ENCODE measurements at regions not wholly inside any gene's neighbourhood (a gene's known extent, or its start where the extent isn't known, plus 50 kb on each side); places are given as distances from the start of the nearest gene placed in this dataset.

DNA sequence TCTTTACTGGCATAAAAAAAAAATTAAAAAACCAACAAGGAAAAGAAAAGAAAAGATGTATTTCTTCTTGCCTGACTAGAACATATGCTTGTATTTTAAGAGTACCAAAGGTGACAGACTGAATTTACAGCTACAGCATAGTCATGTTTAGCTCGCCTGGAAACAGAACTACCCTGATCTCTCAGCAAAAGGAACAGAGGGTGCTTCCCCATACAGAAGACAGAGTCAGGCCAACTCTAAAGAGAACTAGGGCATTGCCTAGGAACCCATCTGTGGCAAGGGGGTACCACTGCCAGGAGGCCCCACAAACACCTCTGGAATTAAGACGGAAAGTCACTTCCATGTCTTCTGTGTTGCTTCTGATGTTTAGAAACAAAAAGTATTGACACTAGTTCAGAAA, 252.1 kb upstream of the STARD13 start:
- DNase-seq (ENCODE audit: low spot score) = no peak
- ChIA-PET CTCF (no interaction called here), POLR2A (ENCODE audit: low non-redundant PET) (no interaction called here)
- no peak overlapping the region for H3K27ac ChIP-seq
- TF ChIP-seq, protein P1, sequence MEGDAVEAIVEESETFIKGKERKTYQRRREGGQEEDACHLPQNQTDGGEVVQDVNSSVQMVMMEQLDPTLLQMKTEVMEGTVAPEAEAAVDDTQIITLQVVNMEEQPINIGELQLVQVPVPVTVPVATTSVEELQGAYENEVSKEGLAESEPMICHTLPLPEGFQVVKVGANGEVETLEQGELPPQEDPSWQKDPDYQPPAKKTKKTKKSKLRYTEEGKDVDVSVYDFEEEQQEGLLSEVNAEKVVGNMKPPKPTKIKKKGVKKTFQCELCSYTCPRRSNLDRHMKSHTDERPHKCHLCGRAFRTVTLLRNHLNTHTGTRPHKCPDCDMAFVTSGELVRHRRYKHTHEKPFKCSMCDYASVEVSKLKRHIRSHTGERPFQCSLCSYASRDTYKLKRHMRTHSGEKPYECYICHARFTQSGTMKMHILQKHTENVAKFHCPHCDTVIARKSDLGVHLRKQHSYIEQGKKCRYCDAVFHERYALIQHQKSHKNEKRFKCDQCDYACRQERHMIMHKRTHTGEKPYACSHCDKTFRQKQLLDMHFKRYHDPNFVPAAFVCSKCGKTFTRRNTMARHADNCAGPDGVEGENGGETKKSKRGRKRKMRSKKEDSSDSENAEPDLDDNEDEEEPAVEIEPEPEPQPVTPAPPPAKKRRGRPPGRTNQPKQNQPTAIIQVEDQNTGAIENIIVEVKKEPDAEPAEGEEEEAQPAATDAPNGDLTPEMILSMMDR (conservative IDR thresholded peaks at IDR 0.05; ENCODE audit: low read depth) = no peak

DNA sequence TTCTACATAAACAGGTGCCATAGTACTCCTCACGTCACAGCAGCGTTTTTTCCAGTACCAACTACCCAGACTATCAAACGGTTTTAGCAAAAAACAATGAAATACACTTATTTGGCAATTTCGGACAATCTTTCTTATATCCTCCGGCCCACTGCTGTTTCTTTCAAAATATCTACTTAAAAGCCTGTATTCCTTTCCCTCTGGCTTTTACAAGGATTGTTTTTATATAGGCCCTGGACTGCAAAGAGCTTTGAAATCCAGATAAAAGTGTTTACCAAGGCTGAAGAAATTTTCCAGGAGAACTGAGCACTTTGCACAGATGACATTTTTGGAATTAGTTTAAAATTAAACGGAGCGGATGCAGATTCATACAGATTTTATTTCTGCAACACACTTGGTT, 255.9 kb upstream of the STARD13 start:
- DNase-seq (ENCODE audit: low spot score) = no peak
- TF ChIP-seq, protein P1 (conservative IDR thresholded peaks at IDR 0.05; ENCODE audit: low read depth) = no peak
- ChIA-PET CTCF (no interaction called here), POLR2A (ENCODE audit: low non-redundant PET) (interaction anchor here (0.6 kb wide), 1 partner anchor 928 kb away, joined by 3 read pairs; no protein-coding TSS in a partner anchor)
- H3K27ac ChIP-seq = no peak overlapping the region

DNA sequence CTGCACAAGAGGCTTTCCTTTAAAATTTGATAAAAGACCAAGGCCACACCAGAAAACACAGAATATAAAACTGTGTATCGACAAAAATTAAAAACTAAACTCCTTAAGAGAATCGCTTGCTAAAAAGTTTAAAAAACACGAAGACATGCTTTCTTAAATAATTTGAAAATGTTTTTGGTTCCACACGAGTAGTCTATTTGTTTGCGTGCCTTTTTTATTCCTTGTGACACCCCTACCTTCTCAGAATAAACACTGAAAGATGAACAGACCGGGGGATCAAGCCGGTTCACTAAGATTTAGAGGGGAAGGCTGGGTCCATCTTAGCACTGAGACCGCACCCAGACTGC, 256.4 kb upstream of the STARD13 start:
- POLR2A ChIA-PET (ENCODE audit: low non-redundant PET) = no interaction called here

DNA sequence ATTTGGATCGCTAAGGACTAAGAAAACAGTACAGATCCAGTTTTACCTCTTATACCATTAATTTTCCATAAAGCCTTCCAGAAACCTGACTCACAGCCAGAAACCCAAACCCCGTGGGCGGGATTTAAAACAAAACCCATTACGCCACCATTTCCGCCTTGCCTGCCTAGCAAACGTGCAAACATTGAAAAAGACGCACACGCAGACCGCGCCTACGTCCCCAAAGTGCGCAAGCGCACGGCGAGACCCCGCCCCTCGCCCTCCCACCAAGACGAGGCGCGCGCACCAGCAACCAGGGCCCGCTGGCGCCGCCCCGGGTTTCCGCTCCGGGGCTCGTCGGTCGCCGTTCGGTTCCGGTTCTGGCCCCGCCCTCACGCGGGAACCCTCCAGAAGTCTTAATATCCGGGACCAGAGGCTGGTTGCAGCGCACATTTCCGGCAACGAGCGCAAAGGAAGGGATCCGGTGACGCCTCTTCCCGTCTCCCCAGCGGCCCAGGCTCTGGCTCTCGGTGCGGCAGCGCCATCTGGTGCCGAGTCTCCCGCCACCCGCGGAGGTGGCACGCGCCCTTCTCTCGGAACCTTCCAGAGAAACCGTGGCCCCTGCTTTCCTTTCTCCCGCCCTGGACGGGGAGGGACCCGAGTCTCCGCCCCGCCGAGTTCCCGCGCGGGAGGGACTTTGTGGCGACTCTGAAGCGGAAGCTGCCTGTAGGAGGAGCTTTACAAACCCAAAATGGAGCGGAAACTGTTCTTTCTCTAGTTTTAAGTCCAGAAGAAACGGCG, 256.9 kb upstream of the STARD13 start:
- TF ChIP-seq, protein P1 (conservative IDR thresholded peaks at IDR 0.05; ENCODE audit: low read depth) = peak; percentile 93
- H3K27ac ChIP-seq = peak overlapping the region; percentile 95
- ChIA-PET POLR2A (ENCODE audit: low non-redundant PET) (interaction anchor here (0.6 kb wide), 2 partner anchors 80 to 186 kb away, joined by 3 to 8 read pairs; no protein-coding TSS in a partner anchor), CTCF (interaction anchor here (0.5 to 1.0 kb wide), 6 partner anchors 181 to 1637 kb away, joined by 3 to 7 read pairs (median 3); no protein-coding TSS in a partner anchor)
- DNase-seq (ENCODE audit: low spot score) = peak; percentile 92

More for the DNA sequence above, 256.4 kb upstream of the STARD13 start:
- no peak for DNase-seq (ENCODE audit: low spot score)
- TF ChIP-seq, protein P1 (conservative IDR thresholded peaks at IDR 0.05; ENCODE audit: low read depth) = no peak
- CTCF ChIA-PET = no interaction called here
- H3K27ac ChIP-seq = peak overlapping the region; percentile 95

DNA sequence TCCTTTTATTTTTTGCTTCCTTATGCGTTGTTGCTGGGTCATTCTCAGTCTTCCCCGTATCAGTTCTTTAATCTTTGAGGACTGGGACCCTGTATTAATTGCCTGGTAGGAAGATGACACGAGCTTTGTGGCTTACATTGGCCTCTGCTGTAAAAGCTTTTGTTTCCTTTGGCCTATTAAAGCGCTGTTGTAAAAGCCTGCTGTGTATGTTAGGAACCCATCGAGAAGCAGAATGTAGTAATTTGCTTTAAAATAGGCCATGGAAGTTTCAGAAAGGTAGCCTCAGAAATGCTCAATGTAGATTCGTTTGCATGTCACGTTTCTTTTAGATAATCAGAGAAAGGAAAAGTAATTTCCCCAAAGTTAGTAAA, 257.5 kb upstream of the STARD13 start:
- POLR2A ChIA-PET (ENCODE audit: low non-redundant PET) = interaction anchor here (0.6 kb wide), 1 partner anchor 79 kb away, joined by 8 read pairs; no protein-coding TSS in a partner anchor
- CTCF ChIA-PET = interaction anchor here (0.5 to 1.0 kb wide), 6 partner anchors 181 to 1637 kb away, joined by 3 to 7 read pairs (median 3); no protein-coding TSS in a partner anchor
- peak overlapping the region; percentile 95 for H3K27ac ChIP-seq
- no peak for DNase-seq (ENCODE audit: low spot score)
- TF ChIP-seq, protein P1 (conservative IDR thresholded peaks at IDR 0.05; ENCODE audit: low read depth) = no peak

DNA sequence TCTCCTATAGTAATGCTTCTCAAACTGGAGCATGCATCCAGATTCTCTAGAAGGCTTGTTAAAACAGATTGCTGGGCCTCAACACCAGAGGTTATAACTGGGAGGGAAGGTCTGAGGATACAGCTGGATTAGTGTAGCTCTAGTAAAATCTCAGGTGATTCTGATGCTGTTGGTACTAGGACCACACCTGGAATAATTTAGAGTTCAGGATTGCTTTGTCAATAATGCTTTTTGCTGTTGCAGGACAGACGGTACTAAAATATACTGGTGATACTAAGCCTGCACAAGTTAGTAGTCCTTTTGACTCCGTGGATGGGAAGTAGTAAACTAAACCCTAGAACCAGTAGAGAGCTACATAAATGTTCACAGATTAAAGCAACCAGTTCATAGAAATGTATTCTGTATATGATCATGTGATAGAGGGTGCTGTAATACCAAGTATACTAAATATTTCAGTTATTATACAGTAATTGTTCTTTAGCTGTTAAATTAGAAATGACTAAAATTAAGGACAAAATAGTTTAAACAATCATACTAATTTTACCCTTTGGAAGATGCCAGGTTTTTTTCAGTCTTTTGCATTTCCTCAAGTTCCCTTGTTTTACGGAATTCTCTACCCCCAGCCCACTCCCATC, 258.2 kb upstream of the STARD13 start:
- DNase-seq (ENCODE audit: low spot score) = no peak
- POLR2A ChIA-PET (ENCODE audit: low non-redundant PET) = no interaction called here
- TF ChIP-seq, protein P1 (conservative IDR thresholded peaks at IDR 0.05; ENCODE audit: low read depth) = no peak
- H3K27ac ChIP-seq = no peak overlapping the region
- CTCF ChIA-PET = interaction anchor here (0.6 to 1.3 kb wide), 3 partner anchors 149 to 1275 kb away, joined by 3 to 7 read pairs (median 5); no protein-coding TSS in a partner anchor
